ENCODE measurements at regions not wholly inside any gene's neighbourhood (a gene's known extent, or its start where the extent isn't known, plus 50 kb on each side); places are given as distances from the start of the nearest gene placed in this dataset.

GRCh38 chr9:592733-593132, 248.8 kb upstream of the DMRT1 start:
- peaks cover 40% of the 10 kb centered on the region; the same call in 1 of the 2 replicates for H3K79me2 ChIP-seq (ENCODE audit: insufficient read depth, low read depth, low read length)
- CTCF ChIA-PET (ENCODE audit: unreplicated experiment), result no interaction called here
- no peak overlapping the region for H3K27ac ChIP-seq (ENCODE audit: low read depth, low read length, poor library complexity, severe bottlenecking)
- no peak for DNase-seq (ENCODE audit: low spot score)
- no peaks in the 10 kb centered on the region for H3K9me3 ChIP-seq (ENCODE audit: low read length)
- TF ChIP-seq, protein P1, sequence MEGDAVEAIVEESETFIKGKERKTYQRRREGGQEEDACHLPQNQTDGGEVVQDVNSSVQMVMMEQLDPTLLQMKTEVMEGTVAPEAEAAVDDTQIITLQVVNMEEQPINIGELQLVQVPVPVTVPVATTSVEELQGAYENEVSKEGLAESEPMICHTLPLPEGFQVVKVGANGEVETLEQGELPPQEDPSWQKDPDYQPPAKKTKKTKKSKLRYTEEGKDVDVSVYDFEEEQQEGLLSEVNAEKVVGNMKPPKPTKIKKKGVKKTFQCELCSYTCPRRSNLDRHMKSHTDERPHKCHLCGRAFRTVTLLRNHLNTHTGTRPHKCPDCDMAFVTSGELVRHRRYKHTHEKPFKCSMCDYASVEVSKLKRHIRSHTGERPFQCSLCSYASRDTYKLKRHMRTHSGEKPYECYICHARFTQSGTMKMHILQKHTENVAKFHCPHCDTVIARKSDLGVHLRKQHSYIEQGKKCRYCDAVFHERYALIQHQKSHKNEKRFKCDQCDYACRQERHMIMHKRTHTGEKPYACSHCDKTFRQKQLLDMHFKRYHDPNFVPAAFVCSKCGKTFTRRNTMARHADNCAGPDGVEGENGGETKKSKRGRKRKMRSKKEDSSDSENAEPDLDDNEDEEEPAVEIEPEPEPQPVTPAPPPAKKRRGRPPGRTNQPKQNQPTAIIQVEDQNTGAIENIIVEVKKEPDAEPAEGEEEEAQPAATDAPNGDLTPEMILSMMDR (conservative IDR thresholded peaks at IDR 0.05; ENCODE audit: low read length), result no peak
- TF ChIP-seq EZH2phosphoT487 (IDR thresholded peaks at IDR 0.05; ENCODE audit: borderline replicate concordance, low read depth, low read length), result no peak
- no peak overlapping the region for H2AFZ ChIP-seq (ENCODE audit: low read length)
- H3K4me2 ChIP-seq (ENCODE audit: low read length), result no peak overlapping the region
- peaks cover 45% of the 10 kb centered on the region for H3K36me3 ChIP-seq (ENCODE audit: insufficient read depth, low read length)
- intact Hi-C loops (cut with micrococcal nuclease; ENCODE audit: unreplicated experiment), result no loop called here
- H3K9me2 ChIP-seq (ENCODE audit: insufficient read depth, low read length), result no peaks in the 10 kb centered on the region
- no TSS peak for BruUV-seq (replicated peaks)
- POLR2A ChIA-PET, result no interaction called here
- H3K4me1 ChIP-seq (ENCODE audit: insufficient read depth, low read length, poor library complexity, severe bottlenecking), result peaks cover 20% of the 10 kb centered on the region
- H3K4me3 ChIP-seq (ENCODE audit: low read depth, low read length, poor library complexity, severe bottlenecking), result no peak overlapping the region
- H4K20me1 ChIP-seq (ENCODE audit: insufficient read depth, low read length), result no peaks in the 10 kb centered on the region

GRCh38 chr9:593809-594208, 247.7 kb upstream of the DMRT1 start:
- Histone ChIP-seq H3K4me1 (ENCODE audit: insufficient read depth, low read length, poor library complexity, severe bottlenecking) (peaks cover 16% of the 10 kb centered on the region), H3K79me2 (ENCODE audit: insufficient read depth, low read depth, low read length) (peaks cover 32% of the 10 kb centered on the region; the same call in 1 of the 2 replicates), H3K9me3 (ENCODE audit: low read length) (no peaks in the 10 kb centered on the region), H3K9me2 (ENCODE audit: insufficient read depth, low read length) (no peaks in the 10 kb centered on the region), H2AFZ (ENCODE audit: low read length) (no peak overlapping the region), H3K4me2 (ENCODE audit: low read length) (no peak overlapping the region), H3K36me3 (ENCODE audit: insufficient read depth, low read length) (peaks cover 45% of the 10 kb centered on the region), H4K20me1 (ENCODE audit: insufficient read depth, low read length) (no peaks in the 10 kb centered on the region), H3K27ac (ENCODE audit: low read depth, low read length, poor library complexity, severe bottlenecking) (no peak overlapping the region), H3K4me3 (ENCODE audit: low read depth, low read length, poor library complexity, severe bottlenecking) (no peak overlapping the region)
- TF ChIP-seq EZH2phosphoT487 (IDR thresholded peaks at IDR 0.05; ENCODE audit: borderline replicate concordance, low read depth, low read length), result no peak
- TF ChIP-seq, protein P1 (conservative IDR thresholded peaks at IDR 0.05; ENCODE audit: low read length), result no peak
- CTCF ChIA-PET (ENCODE audit: unreplicated experiment), result no interaction called here
- POLR2A ChIA-PET, result no interaction called here
- intact Hi-C loops (cut with micrococcal nuclease; ENCODE audit: unreplicated experiment), result no loop called here
- BruUV-seq (replicated peaks), result no TSS peak
- no peak for DNase-seq (ENCODE audit: low spot score)

DNA sequence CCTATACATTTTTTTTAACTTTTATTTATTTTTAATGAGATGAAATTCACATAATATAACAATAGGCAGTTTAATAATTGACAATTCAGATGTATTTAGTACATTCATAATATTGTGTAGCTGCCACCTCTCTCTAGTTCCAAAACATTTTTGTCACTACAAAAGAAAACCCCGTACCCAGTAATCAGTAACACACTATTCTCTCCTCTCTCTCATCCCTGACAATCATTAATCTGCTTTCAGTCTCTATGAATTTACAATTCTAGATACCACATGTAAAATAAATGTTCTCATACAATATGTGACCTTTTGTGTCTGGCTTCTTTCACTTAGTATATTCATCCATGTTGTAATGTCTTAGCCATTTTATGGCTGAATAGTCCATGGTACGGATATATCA, 244.8 kb upstream of the DMRT1 start:
- TF ChIP-seq, protein P1 (conservative IDR thresholded peaks at IDR 0.05; ENCODE audit: low read length), result no peak
- TF ChIP-seq EZH2phosphoT487 (IDR thresholded peaks at IDR 0.05; ENCODE audit: borderline replicate concordance, low read depth, low read length), result no peak
- no peak overlapping the region for H3K27ac ChIP-seq (ENCODE audit: low read depth, low read length, poor library complexity, severe bottlenecking)
- H3K9me2 ChIP-seq (ENCODE audit: insufficient read depth, low read length), result no peaks in the 10 kb centered on the region
- no peak overlapping the region for H2AFZ ChIP-seq (ENCODE audit: low read length)
- no peaks in the 10 kb centered on the region for H3K4me1 ChIP-seq (ENCODE audit: insufficient read depth, low read length, poor library complexity, severe bottlenecking)
- CTCF ChIA-PET (ENCODE audit: unreplicated experiment), result no interaction called here
- no peaks in the 10 kb centered on the region for H3K9me3 ChIP-seq (ENCODE audit: low read length)
- no TSS peak for BruUV-seq (replicated peaks)
- no peak overlapping the region for H3K4me3 ChIP-seq (ENCODE audit: low read depth, low read length, poor library complexity, severe bottlenecking)
- intact Hi-C loops (cut with micrococcal nuclease; ENCODE audit: unreplicated experiment), result no loop called here
- peaks cover 61% of the 10 kb centered on the region for H3K36me3 ChIP-seq (ENCODE audit: insufficient read depth, low read length)
- no peaks in the 10 kb centered on the region for H4K20me1 ChIP-seq (ENCODE audit: insufficient read depth, low read length)
- POLR2A ChIA-PET, result no interaction called here
- DNase-seq (ENCODE audit: low spot score), result no peak
- H3K4me2 ChIP-seq (ENCODE audit: low read length), result no peak overlapping the region
- H3K79me2 ChIP-seq (ENCODE audit: insufficient read depth, low read depth, low read length), result peaks cover 17% of the 10 kb centered on the region; the same call in 1 of the 2 replicates

All from OCI-LY7 (cell line).